Natural killer cell treated with Interleukin-12 subunit alpha and Interleukin-12 subunit beta and Interleukin-15 and Interleukin-18, amount 100 ng/mL, for 72 hours (primary cell): ENCODE measurements at regions not wholly inside any gene's neighbourhood (a gene's known extent, or its start where the extent isn't known, plus 50 kb on each side); places are given as distances from the start of the nearest gene placed in this dataset.

ENCODE experiments used
- ATAC-seq, 2 donors: fragments of 150-1000 bp; cut with Tn5 transposase in 1 of 2; sonication (Bioruptor Pico), chemical (Tn5 transposase) in 1 of 2; 2 replicates each; pipeline ENCODE4 v1.10.0; 2021
- DNase-seq: peaks from one replicate; pipeline ENCODE4 v3.0.0; 2022; ENCODE audit warnings: low spot score
- H3K27ac Mint-ChIP-seq, 2 donors: 1 replicate in 1 of 2; 2 replicates in 1 of 2; pipeline ENCODE4 v1.8.0; 2022; ENCODE audit warnings: mixed read lengths in 2 of 2, mild to moderate bottlenecking in 1 of 2, moderate library complexity in 1 of 2
- H3K27me3 Mint-ChIP-seq, 2 donors: 1 replicate in 1 of 2; 2 replicates in 1 of 2; pipeline ENCODE4 v1.8.0; 2022; ENCODE audit warnings: mixed read lengths in 2 of 2
- H3K36me3 Mint-ChIP-seq: one replicate; pipeline ENCODE4 v1.8.0; 2022; ENCODE audit warnings: mixed read lengths
- H3K4me1 Mint-ChIP-seq, 2 donors: 1 replicate in 1 of 2; 2 replicates in 1 of 2; pipeline ENCODE4 v1.8.0; 2022; ENCODE audit warnings: low read depth in 2 of 2, mixed read lengths in 2 of 2, mild to moderate bottlenecking in 1 of 2
- H3K4me3 Mint-ChIP-seq: one replicate; pipeline ENCODE4 v1.8.0; 2022; ENCODE audit warnings: mixed read lengths
- H3K9me3 Mint-ChIP-seq: 2 replicates; pipeline ENCODE4 v1.8.0; 2022; ENCODE audit warnings: mixed read lengths

DNA sequence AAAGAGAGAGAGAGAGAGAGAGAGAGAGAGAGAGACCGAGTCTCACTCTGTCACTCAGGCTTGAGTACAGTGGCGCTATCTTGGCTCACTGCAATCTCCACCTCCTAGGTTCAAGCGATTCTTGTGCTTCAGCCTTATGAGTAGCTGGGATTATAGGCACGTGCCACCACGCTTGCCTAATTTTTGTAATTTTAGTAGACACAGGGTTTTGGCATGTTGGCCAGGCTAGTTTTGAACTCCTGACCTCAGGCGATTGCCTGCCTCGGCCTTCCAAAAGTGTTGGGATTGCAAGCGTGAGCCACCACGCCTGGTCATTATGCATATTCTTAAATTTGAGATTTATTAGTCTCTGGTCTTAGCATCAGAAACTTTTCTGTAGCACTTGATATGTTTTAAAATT, 317.9 kb upstream of the ATP2B1 start:
- H3K27ac Mint-ChIP-seq: no peak overlapping the region
- peaks cover 0 to 7% of the 10 kb centered on the region in 2 donors for H3K4me1 Mint-ChIP-seq
- no peaks in the 10 kb centered on the region for H3K36me3 Mint-ChIP-seq
- DNase-seq (no peak), ATAC-seq (no peak)
- H3K27me3 Mint-ChIP-seq: peaks cover 0 to 2% of the 10 kb centered on the region in 2 donors
- no peak overlapping the region for H3K4me3 Mint-ChIP-seq
- H3K9me3 Mint-ChIP-seq: no peaks in the 10 kb centered on the region

DNA sequence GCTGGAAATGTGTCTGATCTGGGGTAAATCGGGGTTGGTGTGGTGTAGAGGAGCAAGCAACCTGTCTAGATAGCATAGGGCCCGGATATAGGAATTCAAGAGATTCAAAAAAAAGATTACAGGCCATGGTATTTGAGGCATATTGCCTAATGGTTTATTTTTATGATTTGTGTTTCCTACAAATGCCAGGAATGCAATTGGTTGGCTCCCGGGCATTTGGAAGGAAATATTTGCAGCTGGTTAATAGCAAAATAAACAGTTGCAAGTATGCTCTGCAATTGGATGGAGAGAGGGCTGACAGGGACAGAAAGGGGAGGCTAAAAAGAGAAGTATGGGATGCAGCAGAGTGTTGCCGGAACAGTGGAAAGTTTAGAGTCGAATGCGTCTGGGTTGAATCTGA, 315.6 kb upstream of the ATP2B1 start:
- H3K9me3 Mint-ChIP-seq: no peaks in the 10 kb centered on the region
- H3K4me3 Mint-ChIP-seq: no peak overlapping the region
- H3K27me3 Mint-ChIP-seq: no peaks in the 10 kb centered on the region
- H3K36me3 Mint-ChIP-seq: no peaks in the 10 kb centered on the region
- ATAC-seq (no peak), DNase-seq (no peak)
- peaks cover 0 to 7% of the 10 kb centered on the region in 2 donors for H3K4me1 Mint-ChIP-seq
- H3K27ac Mint-ChIP-seq: no peak overlapping the region

DNA sequence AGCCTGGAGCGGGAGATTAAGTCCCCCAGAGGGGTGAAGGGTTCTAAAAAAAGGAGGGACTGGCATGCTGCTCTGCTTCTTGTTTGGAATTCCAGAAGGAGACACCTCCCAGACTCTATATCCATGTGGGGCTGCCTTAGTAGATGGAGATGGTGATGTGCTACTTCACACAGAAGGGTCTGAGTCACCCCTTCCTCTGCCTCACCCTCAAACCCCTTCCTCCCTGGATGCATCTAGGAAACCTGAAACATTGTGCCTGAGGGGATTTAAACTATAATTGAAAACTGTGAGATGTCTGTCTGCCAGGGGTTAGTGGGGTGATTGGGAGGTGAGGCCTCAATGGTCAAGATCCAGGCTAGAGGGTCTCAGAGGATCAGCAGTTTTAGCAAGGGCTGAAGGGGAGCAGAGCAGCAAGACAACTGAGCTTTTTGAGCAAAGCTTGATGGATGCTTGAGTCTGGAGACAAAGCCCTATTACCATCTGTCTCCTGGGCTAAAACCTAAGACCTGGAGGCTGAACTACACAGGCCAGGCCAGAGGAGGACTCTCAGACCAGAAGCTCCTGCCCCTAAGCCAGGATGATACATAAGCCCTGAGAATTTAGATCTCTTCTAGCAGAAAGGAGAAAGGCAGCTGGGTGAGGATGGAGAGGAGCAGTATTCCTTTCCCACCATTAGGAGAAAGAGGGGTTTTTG, 314.7 kb upstream of the ATP2B1 start:
- no peak overlapping the region for H3K27ac Mint-ChIP-seq
- peaks cover 4 to 6% of the 10 kb centered on the region in 2 donors for H3K27me3 Mint-ChIP-seq
- peaks cover 0 to 4% of the 10 kb centered on the region in 2 donors for H3K4me1 Mint-ChIP-seq
- H3K4me3 Mint-ChIP-seq: no peak overlapping the region
- no peaks in the 10 kb centered on the region for H3K36me3 Mint-ChIP-seq
- ATAC-seq (no peak), DNase-seq (no peak)
- H3K9me3 Mint-ChIP-seq: no peaks in the 10 kb centered on the region

DNA sequence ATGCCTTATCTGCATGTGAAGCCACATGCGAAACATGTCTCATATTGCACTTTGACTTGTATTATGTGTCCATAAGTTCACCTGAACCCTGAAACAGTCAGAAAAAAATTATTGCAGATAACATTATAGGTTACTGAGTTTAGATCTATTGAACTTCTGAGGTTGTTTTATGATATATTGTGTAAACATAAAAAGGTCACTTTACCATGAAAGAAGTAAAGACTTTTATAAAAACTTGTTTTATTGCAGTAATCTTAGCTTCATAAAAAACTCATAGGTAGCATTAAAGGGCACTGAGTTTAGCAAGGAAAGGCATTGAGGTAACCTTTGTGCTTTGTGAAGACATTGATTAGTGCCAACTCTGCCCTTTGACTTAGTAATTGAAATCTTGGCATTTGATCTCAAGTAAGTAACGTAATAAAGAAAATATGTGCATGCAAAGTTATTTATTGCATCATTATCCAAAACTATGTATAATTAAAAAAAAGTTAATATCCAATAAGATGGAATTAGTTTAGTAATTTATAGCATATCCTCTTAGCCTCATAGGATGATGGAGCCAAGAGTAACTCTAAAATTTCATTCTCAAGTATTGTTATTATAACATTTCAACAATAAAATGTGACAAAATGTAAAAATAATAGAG, 313.3 kb upstream of the ATP2B1 start:
- no peak for DNase-seq
- Mint-ChIP-seq H3K27me3 (peaks cover 4 to 7% of the 10 kb centered on the region in 2 donors), H3K4me3 (no peak overlapping the region), H3K27ac (no peak overlapping the region), H3K4me1 (no peaks in the 10 kb centered on the region), H3K9me3 (no peaks in the 10 kb centered on the region), H3K36me3 (no peaks in the 10 kb centered on the region)
- no peak for ATAC-seq

DNA sequence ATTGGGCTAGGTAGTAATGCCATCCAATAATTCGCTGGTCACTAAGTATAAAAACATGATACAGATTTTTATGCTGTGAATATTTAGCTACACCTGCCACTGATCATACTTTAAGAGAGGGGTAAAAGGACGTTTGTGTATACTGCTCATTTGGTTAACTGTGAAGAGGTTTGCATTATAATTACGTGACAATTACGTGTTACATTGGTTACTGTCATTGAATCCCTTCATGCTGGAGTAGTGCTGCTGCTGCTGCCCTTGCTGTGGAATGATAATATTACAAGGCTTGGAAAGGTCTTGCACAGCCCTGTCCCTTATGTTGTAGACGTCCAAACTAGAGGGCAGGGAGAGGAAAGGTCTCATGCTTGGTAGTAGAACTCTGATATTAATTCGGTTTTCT, 312.2 kb upstream of the ATP2B1 start:
- no peak overlapping the region for H3K4me3 Mint-ChIP-seq
- ATAC-seq: no peak
- no peak overlapping the region for H3K27ac Mint-ChIP-seq
- H3K27me3 Mint-ChIP-seq: peaks cover 4 to 7% of the 10 kb centered on the region in 2 donors
- H3K4me1 Mint-ChIP-seq: no peaks in the 10 kb centered on the region
- H3K9me3 Mint-ChIP-seq: no peaks in the 10 kb centered on the region
- H3K36me3 Mint-ChIP-seq: no peaks in the 10 kb centered on the region
- DNase-seq: no peak

DNA sequence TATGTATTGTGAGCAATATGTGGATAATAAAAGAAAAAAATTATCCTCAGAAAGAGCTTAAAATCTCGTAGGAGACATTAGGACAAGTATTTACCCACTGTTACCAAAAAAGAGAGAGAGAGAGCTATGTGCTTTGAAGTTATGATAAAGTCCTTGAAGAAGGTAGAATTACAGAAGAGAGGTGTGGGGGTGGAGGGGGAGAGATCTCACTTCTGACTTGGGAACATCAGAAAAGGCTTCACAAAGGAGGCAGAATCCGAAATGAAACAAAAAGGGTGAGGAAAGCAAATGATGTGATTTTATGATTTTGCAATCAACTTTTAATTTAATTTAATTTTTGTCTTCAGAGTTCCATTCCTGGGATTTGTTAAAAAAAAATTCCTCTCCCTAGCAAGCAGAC, 311.8 kb upstream of the ATP2B1 start:
- no peaks in the 10 kb centered on the region for H3K9me3 Mint-ChIP-seq
- no peak for DNase-seq
- no peak overlapping the region for H3K27ac Mint-ChIP-seq
- no peaks in the 10 kb centered on the region for H3K36me3 Mint-ChIP-seq
- ATAC-seq: no peak
- H3K4me3 Mint-ChIP-seq: no peak overlapping the region
- H3K27me3 Mint-ChIP-seq: peaks cover 4 to 7% of the 10 kb centered on the region in 2 donors
- H3K4me1 Mint-ChIP-seq: no peaks in the 10 kb centered on the region

- ATAC-seq: no peak
- H3K36me3 Mint-ChIP-seq: no peaks in the 10 kb centered on the region
- peaks cover 4 to 7% of the 10 kb centered on the region in 2 donors for H3K27me3 Mint-ChIP-seq
- H3K9me3 Mint-ChIP-seq: no peaks in the 10 kb centered on the region
- H3K27ac Mint-ChIP-seq: no peak overlapping the region
- H3K4me1 Mint-ChIP-seq: no peaks in the 10 kb centered on the region
- H3K4me3 Mint-ChIP-seq: no peak overlapping the region
- no peak for DNase-seq
Observed at GRCh38 chr12:90020014-90020413, 311.4 kb upstream of the ATP2B1 start.

DNA sequence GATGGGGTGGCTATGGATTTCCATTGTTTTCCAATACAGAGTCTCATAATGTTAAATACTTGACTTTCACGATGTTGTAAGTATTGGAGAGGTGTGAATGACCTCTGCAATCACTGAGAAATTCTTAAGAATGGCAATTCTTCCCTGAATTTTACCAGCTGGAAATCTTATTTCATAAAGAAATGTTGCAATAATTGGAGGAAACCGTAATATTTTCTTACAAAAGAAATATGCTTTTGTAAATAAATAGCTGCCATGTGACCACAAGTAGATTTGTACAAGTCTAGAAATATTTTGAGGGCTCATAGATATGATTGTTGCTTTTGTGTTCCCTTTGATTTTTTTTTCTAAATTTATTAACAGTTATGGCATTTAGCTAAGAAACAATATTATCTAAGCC, 308.7 kb upstream of the ATP2B1 start:
- H3K4me1 Mint-ChIP-seq: no peaks in the 10 kb centered on the region
- H3K9me3 Mint-ChIP-seq: no peaks in the 10 kb centered on the region
- ATAC-seq: no peak

DNA sequence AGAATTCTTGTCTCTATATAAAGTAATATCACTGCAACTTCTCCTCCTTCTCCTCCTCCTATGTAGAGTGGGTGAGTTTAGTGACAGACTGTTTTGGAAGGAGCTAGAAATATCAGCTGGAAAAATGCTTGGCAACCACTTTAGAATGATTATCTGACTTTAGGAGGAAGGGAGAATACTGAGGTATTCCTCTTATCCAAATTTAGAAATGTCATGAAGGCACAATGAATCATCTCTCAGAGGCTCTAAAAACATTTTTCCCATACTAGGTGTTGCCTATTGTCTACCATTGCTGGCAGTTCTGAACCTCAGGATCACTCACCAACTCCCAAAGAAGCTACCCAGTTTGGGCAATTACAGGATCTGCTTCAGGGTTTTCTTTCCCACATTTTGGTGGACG, 306.6 kb upstream of the ATP2B1 start:
- DNase-seq (no peak), ATAC-seq (no peak)
- Mint-ChIP-seq H3K4me3 (no peak overlapping the region), H3K4me1 (no peaks in the 10 kb centered on the region), H3K27me3 (peaks cover 4 to 7% of the 10 kb centered on the region in 2 donors), H3K27ac (no peak overlapping the region), H3K9me3 (no peaks in the 10 kb centered on the region), H3K36me3 (no peaks in the 10 kb centered on the region)

More for the DNA sequence above, 308.7 kb upstream of the ATP2B1 start:
- no peak overlapping the region for H3K27ac Mint-ChIP-seq
- no peak for DNase-seq
- peaks cover 4 to 7% of the 10 kb centered on the region in 2 donors for H3K27me3 Mint-ChIP-seq
- no peak overlapping the region for H3K4me3 Mint-ChIP-seq
- no peaks in the 10 kb centered on the region for H3K36me3 Mint-ChIP-seq

GRCh38 chr12:90013409-90013808, 304.8 kb upstream of the ATP2B1 start:
- ATAC-seq (no peak), DNase-seq (no peak)
- no peaks in the 10 kb centered on the region for H3K9me3 Mint-ChIP-seq
- no peaks in the 10 kb centered on the region for H3K4me1 Mint-ChIP-seq
- H3K4me3 Mint-ChIP-seq: no peak overlapping the region
- no peak overlapping the region for H3K27ac Mint-ChIP-seq
- H3K36me3 Mint-ChIP-seq: no peaks in the 10 kb centered on the region
- H3K27me3 Mint-ChIP-seq: peaks cover 2 to 5% of the 10 kb centered on the region in 2 donors

- H3K9me3 Mint-ChIP-seq: no peaks in the 10 kb centered on the region
- peaks cover 4% of the 10 kb centered on the region in 2 donors for H3K4me1 Mint-ChIP-seq
- H3K36me3 Mint-ChIP-seq: no peaks in the 10 kb centered on the region
- H3K27ac Mint-ChIP-seq: no peak overlapping the region
- DNase-seq: no peak
- peaks cover 0 to 3% of the 10 kb centered on the region in 2 donors for H3K27me3 Mint-ChIP-seq
- H3K4me3 Mint-ChIP-seq: no peak overlapping the region
- ATAC-seq: no peak
Observed at GRCh38 chr12:90010089-90010488, 301.5 kb upstream of the ATP2B1 start.

- Mint-ChIP-seq H3K4me1 (peaks cover 4% of the 10 kb centered on the region in 2 donors), H3K27ac (no peak overlapping the region), H3K9me3 (no peaks in the 10 kb centered on the region), H3K36me3 (no peaks in the 10 kb centered on the region), H3K27me3 (peaks cover 0 to 3% of the 10 kb centered on the region in 2 donors), H3K4me3 (no peak overlapping the region)
- ATAC-seq (no peak), DNase-seq (no peak)
Observed at GRCh38 chr12:90008277-90008676, 299.6 kb upstream of the ATP2B1 start.

DNA sequence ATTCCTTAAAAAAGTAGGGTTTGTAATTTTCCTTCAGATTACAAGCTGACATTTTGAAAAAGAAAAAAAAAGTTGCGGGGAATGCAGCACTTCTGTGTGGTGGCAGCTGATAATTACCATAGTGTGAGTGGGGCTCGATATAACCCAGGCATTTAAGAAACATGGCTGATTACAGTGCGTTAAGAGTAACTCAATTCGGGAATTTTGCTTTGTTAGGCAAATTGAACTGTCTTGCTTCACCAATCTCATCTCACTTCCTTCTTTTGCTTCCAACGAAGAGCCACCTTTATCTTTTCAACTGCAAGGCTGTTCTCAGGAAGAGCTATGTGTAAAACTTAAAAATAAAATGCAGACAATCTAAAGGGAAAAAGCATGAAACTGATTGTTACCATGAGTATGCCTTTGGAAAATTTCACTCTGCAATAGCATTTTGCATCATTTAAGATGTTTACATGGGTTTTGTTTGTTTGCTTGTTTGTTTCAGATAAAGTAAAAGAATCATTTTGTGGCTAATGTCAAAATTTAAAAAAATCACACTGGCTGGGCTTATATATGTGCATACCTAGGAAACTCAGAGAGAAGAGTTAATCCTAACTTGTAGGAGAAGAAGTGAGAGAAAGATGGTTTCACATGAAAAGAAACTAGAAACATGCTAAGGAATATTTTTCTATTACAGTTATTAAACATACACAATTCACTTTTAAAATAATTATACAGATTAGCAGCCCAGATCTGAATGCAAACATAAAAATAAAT, 295.9 kb upstream of the ATP2B1 start:
- Mint-ChIP-seq H3K4me3 (no peak overlapping the region), H3K27me3 (peaks cover 0 to 3% of the 10 kb centered on the region in 2 donors), H3K4me1 (peaks cover 4% of the 10 kb centered on the region in 2 donors), H3K36me3 (no peaks in the 10 kb centered on the region), H3K9me3 (peaks cover 4% of the 10 kb centered on the region), H3K27ac (no peak overlapping the region)
- ATAC-seq (no peak), DNase-seq (no peak)

- Mint-ChIP-seq H3K36me3 (no peaks in the 10 kb centered on the region), H3K9me3 (peaks cover 4% of the 10 kb centered on the region), H3K4me3 (no peak overlapping the region), H3K4me1 (peaks cover 4% of the 10 kb centered on the region in 2 donors), H3K27me3 (no peaks in the 10 kb centered on the region), H3K27ac (no peak overlapping the region)
- no peak for DNase-seq
- no peak for ATAC-seq
Observed at GRCh38 chr12:90003688-90004087, 295.1 kb upstream of the ATP2B1 start.
